Lower leg skin (tissue), 3 donors: ENCODE measurements at regions not wholly inside any gene's neighbourhood (a gene's known extent, or its start where the extent isn't known, plus 50 kb on each side); places are given as distances from the start of the nearest gene placed in this dataset.

Experiments
- CTCF ChIP-seq, 3 donors: fragments of 450-650 bp; IDR thresholded peaks; one replicate each; pipeline ENCODE4 v1.5.1; 2016; ENCODE audit warnings: antibody characterized with exemption in 3 of 3, mild to moderate bottlenecking in 3 of 3, moderate library complexity in 2 of 3
- POLR2A ChIP-seq, 2 donors: fragments of 450-650 bp; IDR thresholded peaks; one replicate each; pipeline ENCODE4 v1.6.1; 2016 to 2017; ENCODE audit warnings: antibody characterized with exemption in 2 of 2, mild to moderate bottlenecking in 1 of 2, moderate library complexity in 1 of 2

GRCh38 chr13:73273745-73274144 is 214.9 kb downstream of the KLF5 start:
- no peak for TF ChIP-seq CTCF (IDR thresholded peaks at IDR 0.05)
- TF ChIP-seq POLR2A (IDR thresholded peaks at IDR 0.05), result no peak
